GM18520 (cell line): ENCODE measurements at regions not wholly inside any gene's neighbourhood (a gene's known extent, or its start where the extent isn't known, plus 50 kb on each side); places are given as distances from the start of the nearest gene placed in this dataset.
"Not testable (repeated sequence)": the region's sequence is repeated elsewhere in the genome, so short reads cannot be mapped to it uniquely, and the experiment has no call there.

ENCODE experiments used
- ATAC-seq: cut with Tn5 transposase; IDR thresholded peaks from one replicate; pipeline ENCODE4 v1.9.1; 2021; ENCODE audit not compliant: unreplicated experiment

DNA sequence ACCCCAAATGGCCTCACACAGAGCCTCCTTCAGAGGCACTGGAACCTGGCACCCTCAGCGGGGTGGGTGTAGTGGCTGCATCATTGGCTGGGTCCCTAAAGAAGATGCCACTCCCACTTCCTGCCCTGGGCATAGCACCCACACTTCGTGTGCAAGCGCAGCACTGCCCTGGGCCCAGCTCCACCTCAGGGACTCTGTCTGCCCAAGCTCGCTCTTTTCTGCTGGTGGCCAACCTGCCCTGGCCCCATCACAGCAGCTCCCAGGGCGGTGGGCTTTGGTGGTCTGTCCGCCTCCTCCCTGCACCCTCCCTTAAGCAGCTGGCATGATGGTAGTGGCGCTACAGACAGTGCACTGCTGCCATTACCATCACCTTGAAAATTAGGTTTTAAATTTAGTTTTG lies 829.3 kb upstream of the BRINP3 start:
- ATAC-seq = no peak

GRCh38 chr1:191320062-191320461 lies 838.2 kb upstream of the RGS18 start:
- ATAC-seq = no peak

GRCh38 chr1:191327868-191328267 lies 830.4 kb upstream of the RGS18 start:
- ATAC-seq = no peak

DNA sequence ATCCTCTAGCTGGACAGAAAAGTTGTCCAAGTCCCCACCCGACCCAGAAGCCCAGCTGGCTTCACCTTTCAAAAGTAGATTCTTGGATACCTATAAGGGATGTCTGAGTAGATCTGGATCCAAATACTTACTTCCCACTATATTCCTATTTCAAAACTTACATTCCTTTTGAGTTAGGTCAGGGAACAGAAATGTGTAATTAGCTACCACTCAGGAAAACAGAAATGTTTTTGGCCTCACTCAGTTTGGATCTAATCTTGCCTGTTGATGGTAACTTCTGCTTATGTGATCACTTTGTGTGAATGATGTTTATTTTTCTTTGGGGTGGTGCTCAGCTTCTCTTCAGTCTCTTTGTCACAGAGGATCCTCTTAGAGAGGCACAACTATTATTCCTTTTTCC lies 814.4 kb upstream of the RGS18 start:
- ATAC-seq = no peak

DNA sequence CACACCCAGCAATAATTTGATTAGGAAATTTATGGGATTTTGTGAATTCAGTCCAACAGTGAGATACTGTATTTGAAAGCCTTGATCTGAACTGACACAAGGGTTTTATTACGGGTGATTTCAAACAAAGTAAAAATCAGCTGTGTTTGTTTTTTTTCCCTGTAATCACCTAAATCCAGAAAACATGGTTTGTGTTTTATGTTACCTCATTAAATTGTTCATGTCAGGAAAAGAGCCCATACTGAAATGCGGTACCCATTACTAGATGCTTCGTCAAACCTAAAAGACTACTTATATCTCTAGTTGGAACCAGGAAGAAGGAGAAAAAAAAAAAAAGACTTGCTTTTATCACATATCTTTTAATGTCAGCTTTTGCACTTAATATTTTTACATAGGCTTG lies 811.9 kb upstream of the RGS18 start:
- no peak for ATAC-seq

GRCh38 chr1:191348328-191348727 lies 809.9 kb upstream of the RGS18 start:
- ATAC-seq = no peak

- ATAC-seq = no peak
Measured at GRCh38 chr1:191350938-191351337, 807.3 kb upstream of the RGS18 start.

DNA sequence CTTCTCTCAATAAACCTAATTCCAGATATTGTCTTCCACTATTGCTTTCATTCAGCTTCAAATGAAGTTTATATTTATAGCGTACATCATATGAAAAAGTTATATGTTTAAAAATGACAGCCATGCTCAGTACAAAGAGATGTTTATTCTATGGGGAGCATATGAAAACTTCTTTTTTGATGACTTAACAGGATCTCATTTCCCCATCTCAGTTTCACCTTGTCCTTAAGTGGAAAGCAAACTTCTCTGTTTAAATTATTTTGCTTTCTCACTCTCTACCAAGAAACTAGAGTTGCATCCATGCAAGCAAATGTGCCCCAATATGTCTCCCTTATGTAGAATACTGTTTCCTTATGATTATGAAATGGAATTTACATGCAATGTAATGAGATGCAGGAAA lies 799.5 kb upstream of the RGS18 start:
- ATAC-seq = no peak

GRCh38 chr1:191366686-191367085 lies 791.6 kb upstream of the RGS18 start:
- ATAC-seq = no peak

DNA sequence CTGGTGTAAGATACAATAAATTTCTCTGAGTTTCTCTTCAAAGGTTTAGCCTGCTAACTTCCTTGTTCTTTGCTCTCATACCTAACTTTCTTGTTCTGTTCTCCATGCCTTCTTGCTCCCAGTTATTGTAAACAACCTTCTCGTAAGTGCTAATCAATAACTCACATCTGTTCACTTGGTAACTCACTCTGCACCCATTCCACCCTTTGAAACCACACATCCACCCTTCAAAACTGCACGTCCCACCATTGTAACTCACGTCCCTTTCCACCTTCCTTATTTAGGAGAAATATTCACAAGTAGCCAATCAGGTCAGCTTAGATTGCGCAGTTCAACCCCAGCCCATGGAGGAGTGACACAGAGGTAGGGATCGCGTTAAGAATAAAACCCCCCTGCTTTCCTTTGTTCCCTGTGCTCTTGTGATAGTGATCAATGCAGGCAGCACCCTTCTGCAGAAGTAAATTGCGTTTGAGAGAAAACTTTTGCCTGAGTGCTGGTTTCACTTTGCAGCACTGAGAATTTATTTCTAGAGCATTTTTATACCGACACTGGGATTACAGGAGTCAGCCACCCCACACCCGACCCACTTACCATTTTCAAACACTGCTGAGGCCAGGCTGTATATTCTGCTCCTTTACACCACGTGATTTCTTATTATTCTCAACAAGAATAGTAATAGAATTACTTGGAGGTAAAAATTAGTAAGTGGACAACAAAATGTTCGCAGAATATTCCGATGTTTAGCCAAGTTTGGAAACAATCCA lies 789.2 kb upstream of the RGS18 start:
- no peak for ATAC-seq

GRCh38 chr1:191371626-191372025 lies 786.6 kb upstream of the RGS18 start:
- no peak for ATAC-seq

DNA sequence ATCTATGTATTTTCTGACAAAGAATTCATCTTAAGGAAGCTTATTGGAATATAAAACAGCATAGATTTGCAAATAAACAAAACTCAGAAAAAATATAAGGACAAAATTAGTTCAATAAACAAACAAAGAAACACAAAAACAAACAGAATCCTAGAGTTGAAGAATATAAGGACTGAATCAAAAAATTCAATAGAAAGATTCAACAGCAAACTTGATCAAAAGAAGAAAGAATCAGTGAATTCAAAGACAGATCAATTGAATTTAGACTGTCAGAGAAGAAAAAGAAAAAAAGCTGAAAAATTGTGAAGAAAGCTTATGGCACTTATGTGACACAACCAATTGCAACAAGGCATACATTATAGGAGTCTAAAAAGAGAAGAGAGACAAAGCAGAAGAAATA lies 770.0 kb upstream of the RGS18 start:
- no peak for ATAC-seq

- ATAC-seq = no peak
Measured at GRCh38 chr1:191396622-191397021, 761.6 kb upstream of the RGS18 start.

DNA sequence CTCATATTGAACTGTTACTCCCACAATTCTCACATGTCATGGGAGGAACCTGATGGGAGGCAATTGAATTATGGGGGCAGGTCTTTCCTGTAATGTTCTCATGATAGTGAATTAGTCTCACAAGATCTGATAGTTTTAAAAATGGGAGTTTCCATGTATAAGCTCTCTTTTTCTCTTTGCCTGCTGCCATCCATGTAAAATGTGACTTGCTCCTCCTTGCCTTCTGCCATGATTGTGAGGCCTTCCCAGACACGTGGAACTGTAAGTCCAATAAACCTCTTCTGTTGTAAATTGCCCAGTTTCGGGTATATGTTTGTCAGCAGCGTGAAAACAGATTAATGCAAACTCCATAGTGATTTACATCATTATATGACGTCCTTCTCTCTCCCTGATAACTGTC lies 759.7 kb upstream of the RGS18 start:
- no peak for ATAC-seq

- ATAC-seq = no peak
Measured at GRCh38 chr1:191405417-191405816, 752.8 kb upstream of the RGS18 start.

GRCh38 chr1:191414981-191415640 lies 743.2 kb upstream of the RGS18 start:
- ATAC-seq = no peak

- no peak for ATAC-seq
Measured at GRCh38 chr1:191419842-191420241, 738.4 kb upstream of the RGS18 start.

- no peak for ATAC-seq
Measured at GRCh38 chr1:191427593-191427992, 730.7 kb upstream of the RGS18 start.

DNA sequence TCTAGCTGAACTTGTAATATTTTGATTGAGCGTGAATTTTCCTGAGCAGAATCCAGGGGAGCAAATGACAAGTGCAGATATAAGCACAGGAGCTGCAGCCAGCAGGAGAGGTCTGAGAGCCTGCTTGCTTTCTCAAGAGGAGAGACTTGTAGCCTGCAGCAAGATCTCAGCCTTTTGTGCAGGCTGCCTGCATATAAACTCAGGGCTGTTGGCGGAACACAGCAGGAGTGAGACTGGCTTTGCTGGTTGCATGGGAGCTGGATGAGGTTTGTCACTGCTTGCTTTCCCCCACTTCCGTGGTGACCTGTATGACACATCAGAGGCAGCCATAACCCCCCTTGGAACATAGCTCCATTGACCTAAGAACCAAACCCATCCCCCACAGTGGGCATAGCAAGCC lies 725.4 kb upstream of the RGS18 start:
- ATAC-seq = no peak

DNA sequence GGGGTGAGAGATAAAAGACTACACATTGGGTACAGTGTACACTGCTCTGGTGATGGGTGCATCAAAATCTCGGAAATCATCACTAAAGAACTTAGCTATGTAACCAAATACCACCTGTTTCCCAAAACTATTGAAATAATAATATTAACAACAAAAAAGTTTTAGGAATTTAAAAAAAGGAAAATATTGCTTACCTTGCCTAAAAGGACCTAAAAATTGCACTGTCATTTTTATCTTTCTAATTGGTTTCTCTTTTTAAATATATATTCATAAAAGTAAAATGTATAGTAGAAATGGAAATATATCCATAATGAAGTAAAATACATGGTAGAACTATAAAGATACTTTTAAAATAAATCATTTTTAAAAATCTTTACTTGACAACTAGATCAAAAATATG lies 719.3 kb upstream of the RGS18 start:
- ATAC-seq = no peak

GRCh38 chr1:191448279-191448678 lies 710.0 kb upstream of the RGS18 start:
- ATAC-seq = not testable (repeated sequence)

GRCh38 chr1:191452586-191452985 lies 705.7 kb upstream of the RGS18 start:
- no peak for ATAC-seq

- no peak for ATAC-seq
Measured at GRCh38 chr1:191453487-191453886, 704.8 kb upstream of the RGS18 start.
